Cardiac muscle cell (in vitro differentiated cells and primary cell): ENCODE measurements at regions not wholly inside any gene's neighbourhood (a gene's known extent, or its start where the extent isn't known, plus 50 kb on each side); places are given as distances from the start of the nearest gene placed in this dataset.

Experiments used
- DNase-seq, 2 donors: peaks; one replicate each; pipeline versions ENCODE4 v3.0.0 to v3.0.0-alpha.2; 2010 to 2017; ENCODE audit warnings: low read depth in 1 of 2, low spot score in 1 of 2
- H3K27ac ChIP-seq: fragments of 200-600 bp; sonication (generic); 2 replicates; pipeline ENCODE4 v1.5.1; 2016
- H3K27me3 ChIP-seq: fragments of 200-600 bp; sonication (generic); 2 replicates; pipeline ENCODE4 v1.6.0; 2016; ENCODE audit warnings: control low read depth
- H3K36me3 ChIP-seq: fragments of 200-600 bp; sonication (generic); 2 replicates; pipeline ENCODE4 v1.5.1; 2016; ENCODE audit warnings: control low read depth
- H3K4me1 ChIP-seq: fragments of 200-600 bp; sonication (generic); 2 replicates; pipeline ENCODE4 v1.8.1; 2017; ENCODE audit warnings: low read depth, mild to moderate bottlenecking, mixed run types
- H3K4me3 ChIP-seq: fragments of 200-600 bp; sonication (generic); 2 replicates; pipeline ENCODE4 v1.5.1; 2016; ENCODE audit warnings: mild to moderate bottlenecking
- H3K9me3 ChIP-seq: fragments of 200-600 bp; sonication (generic); 2 replicates; pipeline ENCODE4 v1.5.1; 2017; ENCODE audit warnings: low read depth, mild to moderate bottlenecking, control low read depth
- CTCF ChIP-seq: IDR thresholded peaks from 2 replicates; pipeline ENCODE4 v1.5.1; 2012; ENCODE audit warnings: low read depth, mild to moderate bottlenecking, low read length

- no peaks in the 10 kb centered on the region for H3K27me3 ChIP-seq
- DNase-seq: no peak
- no peaks in the 10 kb centered on the region for H3K9me3 ChIP-seq
- H3K36me3 ChIP-seq: no peaks in the 10 kb centered on the region
- no peak overlapping the region for H3K4me3 ChIP-seq
- H3K27ac ChIP-seq: no peak overlapping the region
- no peaks in the 10 kb centered on the region for H3K4me1 ChIP-seq
- no peak for TF ChIP-seq CTCF
Observed at GRCh38 chr4:132317923-132318322, 831.2 kb upstream of the PCDH10 start.

- Histone ChIP-seq H3K36me3 (no peaks in the 10 kb centered on the region), H3K4me1 (no peaks in the 10 kb centered on the region), H3K4me3 (no peak overlapping the region), H3K9me3 (no peaks in the 10 kb centered on the region), H3K27me3 (no peaks in the 10 kb centered on the region), H3K27ac (no peak overlapping the region)
- no peak for TF ChIP-seq CTCF
- DNase-seq: no peak
Observed at GRCh38 chr4:132328761-132329160, 820.3 kb upstream of the PCDH10 start.

- H3K4me1 ChIP-seq: no peaks in the 10 kb centered on the region
- DNase-seq: no peak
- TF ChIP-seq CTCF: no peak
- H3K36me3 ChIP-seq: no peaks in the 10 kb centered on the region
- no peaks in the 10 kb centered on the region for H3K9me3 ChIP-seq
- H3K4me3 ChIP-seq: no peak overlapping the region
- no peaks in the 10 kb centered on the region for H3K27me3 ChIP-seq
- H3K27ac ChIP-seq: no peak overlapping the region
Observed at GRCh38 chr4:132330994-132331393, 818.1 kb upstream of the PCDH10 start.

GRCh38 chr4:132332932-132333723 lies 816.0 kb upstream of the PCDH10 start:
- TF ChIP-seq CTCF: peak; percentile 37
- Histone ChIP-seq H3K36me3 (no peaks in the 10 kb centered on the region), H3K9me3 (no peaks in the 10 kb centered on the region), H3K27me3 (no peaks in the 10 kb centered on the region), H3K27ac (no peak overlapping the region), H3K4me3 (no peak overlapping the region), H3K4me1 (no peaks in the 10 kb centered on the region)
- DNase-seq: peak in 1 of 2 donors; percentile 30

DNA sequence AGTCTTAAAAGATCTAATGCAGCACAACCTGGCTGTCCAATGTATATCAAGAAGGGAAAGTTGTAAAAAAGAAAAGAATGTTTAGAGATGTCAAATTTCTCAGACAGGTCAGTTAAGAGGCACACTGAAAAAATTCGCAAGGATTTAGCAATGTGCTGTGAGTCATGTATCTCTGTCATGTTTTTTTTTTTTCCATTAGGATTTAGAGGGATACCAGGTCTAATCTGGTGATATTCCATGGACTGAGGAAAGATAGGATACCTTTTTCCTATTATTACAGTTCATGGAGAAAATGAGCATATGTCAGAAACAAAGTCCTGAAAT lies 815.4 kb upstream of the PCDH10 start:
- Histone ChIP-seq H3K27me3 (no peaks in the 10 kb centered on the region), H3K27ac (no peak overlapping the region), H3K4me3 (no peak overlapping the region), H3K36me3 (no peaks in the 10 kb centered on the region), H3K4me1 (no peaks in the 10 kb centered on the region), H3K9me3 (no peaks in the 10 kb centered on the region)
- TF ChIP-seq CTCF: no peak
- peak in 1 of 2 donors; percentile 56 for DNase-seq
